Naive thymus-derived CD8-positive, alpha-beta T cell (primary cell): ENCODE measurements at regions not wholly inside any gene's neighbourhood (a gene's known extent, or its start where the extent isn't known, plus 50 kb on each side); places are given as distances from the start of the nearest gene placed in this dataset.
"Not testable (repeated sequence)": the region's sequence is repeated elsewhere in the genome, so short reads cannot be mapped to it uniquely, and the experiment has no call there.

Experiments
- ATAC-seq, 2 donors: fragments of 150-1000 bp; cut with Tn5 transposase in 1 of 2; sonication (Bioruptor Pico), chemical (Tn5 transposase) in 1 of 2; 1 replicate in 1 of 2; 2 replicates in 1 of 2; pipeline ENCODE4 v1.10.0; 2021; ENCODE audit warnings: mild to moderate bottlenecking in 2 of 2, moderate library complexity in 2 of 2
- POLR2A ChIA-PET: fragments of 350-600 bp; sonication (Branson Sonifier 250); formaldehyde crosslinking; loops from one replicate; lab custom pipeline; 2021; ENCODE audit warnings: antibody characterized with exemption; lab: Charles Lee
- DNase-seq, 10 donors: peaks; one replicate each; pipeline versions ENCODE4 v3.0.0 to v3.0.0-alpha.2; 2020 to 2022
- H3K27ac Mint-ChIP-seq, 10 donors: one replicate each; pipeline ENCODE4 v1.8.0; 2020 to 2022; ENCODE audit warnings: mild to moderate bottlenecking in 10 of 10, mixed read lengths in 10 of 10, moderate library complexity in 4 of 10, inconsistent platforms in 1 of 10
- H3K27me3 Mint-ChIP-seq, 5 donors: one replicate each; pipeline ENCODE4 v1.8.0; 2021 to 2022; ENCODE audit warnings: mixed read lengths in 5 of 5
- H3K36me3 Mint-ChIP-seq, 3 donors: one replicate each; pipeline ENCODE4 v1.8.0; 2020 to 2022; ENCODE audit warnings: mixed read lengths in 3 of 3, mild to moderate bottlenecking in 2 of 3, inconsistent platforms in 1 of 3
- H3K4me1 Mint-ChIP-seq, 4 donors: one replicate each; pipeline ENCODE4 v1.8.0; 2021 to 2022; ENCODE audit warnings: mixed read lengths in 4 of 4
- H3K4me3 Mint-ChIP-seq, 10 donors: one replicate each; pipeline ENCODE4 v1.8.0; 2020 to 2022; ENCODE audit warnings: mild to moderate bottlenecking in 10 of 10, mixed read lengths in 10 of 10, moderate library complexity in 6 of 10, inconsistent platforms in 1 of 10
- H3K9me3 Mint-ChIP-seq, 9 donors: one replicate each; pipeline ENCODE4 v1.8.0; 2020 to 2022; ENCODE audit warnings: mixed read lengths in 9 of 9, mild to moderate bottlenecking in 3 of 9, inconsistent platforms in 1 of 9, moderate library complexity in 1 of 9

DNA sequence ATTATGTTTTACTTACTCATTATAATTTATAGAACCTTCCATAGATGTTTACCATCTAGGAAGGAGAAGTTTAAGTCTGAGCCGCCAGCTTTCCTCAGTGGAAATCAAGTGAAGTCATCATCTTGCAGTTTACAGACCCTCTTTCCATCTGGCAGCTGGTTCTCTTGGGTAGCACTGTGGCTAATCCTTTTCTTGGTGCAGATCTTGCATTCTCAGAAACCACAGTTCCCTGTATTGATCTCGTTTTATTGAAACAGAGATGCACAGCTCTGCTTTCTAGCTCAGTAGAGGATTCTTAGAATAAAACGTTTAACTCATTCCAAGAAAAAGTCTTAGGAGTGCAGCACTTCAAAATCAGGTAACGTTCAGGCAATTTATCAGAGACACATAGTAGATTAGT, 1154.7 kb downstream of the FOXD4L5 start:
- H3K4me1 Mint-ChIP-seq, H3K27me3 Mint-ChIP-seq, H3K4me3 Mint-ChIP-seq, H3K9me3 Mint-ChIP-seq, DNase-seq, POLR2A ChIA-PET, H3K27ac Mint-ChIP-seq, H3K36me3 Mint-ChIP-seq, ATAC-seq: not testable (repeated sequence)

DNA sequence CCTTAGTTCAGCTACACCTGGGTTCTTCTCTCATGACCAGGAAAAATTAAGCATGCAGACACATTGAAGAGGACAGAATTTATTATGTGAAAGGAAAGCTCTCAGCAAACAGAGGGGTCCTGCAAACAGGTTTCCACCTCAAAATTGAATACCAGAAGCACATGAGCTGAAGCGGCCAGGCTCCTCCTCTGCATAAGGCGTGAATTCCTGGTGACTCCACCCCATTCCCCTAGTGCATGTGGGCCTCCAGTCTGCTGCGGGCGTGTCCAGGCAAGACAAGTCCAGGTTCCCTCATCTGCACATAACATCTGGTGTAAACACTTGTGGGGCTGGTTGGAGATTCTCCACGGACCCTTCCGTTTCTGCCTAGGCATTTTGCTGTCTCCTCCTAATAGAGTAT, 1156.4 kb downstream of the FOXD4L5 start:
- POLR2A ChIA-PET: no interaction called here
- Mint-ChIP-seq H3K4me3 (no peak overlapping the region), H3K27ac (no peak overlapping the region), H3K27me3 (peaks cover 0 to under 1% (median 0%) of the 10 kb centered on the region in 5 donors), H3K4me1 (no peaks in the 10 kb centered on the region), H3K9me3 (peaks cover 0 to 14% (median 0%) of the 10 kb centered on the region in 9 donors), H3K36me3 (peaks cover 0 to 2% (median 0%) of the 10 kb centered on the region in 3 donors)
- ATAC-seq (no peak), DNase-seq (no peak)

DNA sequence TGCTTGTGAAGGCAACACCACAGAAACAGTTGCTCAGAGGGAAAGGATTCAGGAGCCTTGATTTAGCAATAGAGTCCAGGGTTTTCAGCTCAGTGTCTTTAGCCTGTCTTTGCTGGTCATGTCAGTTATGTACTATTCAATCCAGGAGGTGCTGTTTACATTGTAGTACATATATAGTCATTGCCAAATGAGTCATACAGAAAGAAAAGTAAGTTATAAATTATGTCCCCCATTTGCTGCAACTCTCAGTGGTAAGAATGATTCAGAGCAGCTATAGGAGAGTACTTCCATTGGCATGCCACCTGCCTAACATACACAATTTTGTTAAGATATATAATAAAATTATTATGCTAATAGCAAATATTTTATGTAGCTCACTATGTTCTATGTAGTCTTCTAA, 1163.4 kb downstream of the FOXD4L5 start:
- ATAC-seq, H3K27ac Mint-ChIP-seq, H3K27me3 Mint-ChIP-seq, H3K36me3 Mint-ChIP-seq, H3K4me1 Mint-ChIP-seq, DNase-seq, H3K4me3 Mint-ChIP-seq, POLR2A ChIA-PET: not testable (repeated sequence)
- H3K9me3 Mint-ChIP-seq: peaks cover 0 to 23% (median 7%) of the 10 kb centered on the region in 9 donors

DNA sequence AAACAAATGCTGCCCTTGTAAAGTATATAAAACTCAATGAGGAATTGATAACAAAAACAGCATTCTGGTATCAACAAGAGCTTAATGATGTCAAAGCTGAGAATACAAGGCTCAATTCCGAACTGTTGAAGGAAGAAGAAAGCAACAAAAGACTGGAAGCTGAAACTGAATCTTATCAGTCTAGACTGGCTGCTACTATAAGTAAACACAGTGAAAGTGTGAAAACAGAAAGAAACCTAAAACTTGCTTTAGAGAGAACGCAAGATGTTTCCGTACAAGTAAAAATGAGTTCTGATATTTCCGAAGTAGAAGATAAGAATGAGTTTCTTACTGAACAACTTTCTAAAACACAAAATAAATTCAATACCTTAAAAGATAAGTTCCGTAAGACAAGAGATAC, 1167.7 kb downstream of the FOXD4L5 start:
- H3K36me3 Mint-ChIP-seq, H3K27me3 Mint-ChIP-seq, H3K4me1 Mint-ChIP-seq, DNase-seq, ATAC-seq, H3K4me3 Mint-ChIP-seq, POLR2A ChIA-PET, H3K27ac Mint-ChIP-seq: not testable (repeated sequence)
- peaks cover 0 to 11% (median 2%) of the 10 kb centered on the region in 9 donors for H3K9me3 Mint-ChIP-seq

DNA sequence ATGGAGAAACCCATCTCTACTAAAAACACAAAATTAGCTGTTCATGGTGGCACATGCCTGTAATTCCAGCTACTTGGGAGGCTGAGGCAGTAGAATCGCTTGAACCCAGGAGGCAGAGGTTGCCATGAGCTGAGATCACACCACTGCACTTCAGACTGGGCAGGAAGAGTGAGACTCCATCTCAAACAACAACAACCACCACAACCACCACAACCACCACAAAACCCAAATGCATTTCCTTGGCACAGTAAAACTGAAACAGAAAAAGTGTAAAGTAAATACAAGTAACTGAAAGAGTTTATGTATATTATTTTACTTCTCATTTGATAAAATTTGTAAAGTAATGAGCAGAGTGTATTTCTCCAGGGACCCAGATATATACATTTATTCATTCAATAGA, 1177.1 kb downstream of the FOXD4L5 start:
- H3K27ac Mint-ChIP-seq, H3K4me3 Mint-ChIP-seq, H3K4me1 Mint-ChIP-seq, POLR2A ChIA-PET, ATAC-seq, H3K27me3 Mint-ChIP-seq, H3K36me3 Mint-ChIP-seq, DNase-seq: not testable (repeated sequence)
- H3K9me3 Mint-ChIP-seq: peaks cover 0 to 10% (median 0%) of the 10 kb centered on the region in 9 donors

DNA sequence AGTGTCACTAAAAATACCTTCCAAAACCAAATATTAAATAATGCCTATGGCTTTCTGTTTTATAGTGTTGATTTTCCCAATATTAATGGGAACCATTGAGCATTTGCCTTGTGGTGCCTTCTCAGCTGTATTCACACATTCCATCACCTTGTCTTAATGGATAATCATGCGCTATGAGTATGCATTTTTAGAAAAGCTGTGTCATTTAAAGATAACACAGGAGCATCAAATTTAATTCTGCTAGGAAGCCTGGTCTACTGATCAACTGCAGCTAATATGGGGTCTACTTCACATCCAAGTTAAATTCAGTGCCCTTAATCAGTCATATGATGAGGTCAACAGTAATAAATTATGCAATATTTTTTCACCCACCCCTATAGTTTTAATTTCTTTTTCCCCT, 1177.8 kb downstream of the FOXD4L5 start:
- H3K27me3 Mint-ChIP-seq, H3K27ac Mint-ChIP-seq, H3K4me3 Mint-ChIP-seq, DNase-seq, H3K36me3 Mint-ChIP-seq, ATAC-seq, POLR2A ChIA-PET, H3K4me1 Mint-ChIP-seq: not testable (repeated sequence)
- peaks cover 0 to 17% (median 0%) of the 10 kb centered on the region in 9 donors for H3K9me3 Mint-ChIP-seq

DNA sequence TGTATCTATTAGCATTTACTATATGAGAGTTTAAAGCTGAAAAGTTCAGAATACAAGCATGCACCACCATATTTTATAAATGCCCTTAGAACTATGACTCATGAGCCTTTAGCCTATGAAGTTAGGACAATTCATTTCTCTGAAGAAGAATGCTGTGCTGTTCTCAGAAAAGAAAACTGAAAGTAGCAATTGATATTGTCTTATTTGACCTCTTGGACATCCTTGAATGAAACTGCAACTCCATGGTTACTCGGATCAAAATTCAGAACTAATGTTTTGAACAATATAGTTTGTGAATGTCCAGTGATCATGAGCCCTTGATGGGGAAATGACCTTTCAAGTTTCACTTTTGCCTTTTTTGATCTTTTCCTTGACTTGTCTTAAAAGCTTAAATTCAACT, 1179.8 kb downstream of the FOXD4L5 start:
- H3K27me3 Mint-ChIP-seq, DNase-seq, H3K36me3 Mint-ChIP-seq, H3K4me3 Mint-ChIP-seq, H3K27ac Mint-ChIP-seq, POLR2A ChIA-PET, H3K4me1 Mint-ChIP-seq, ATAC-seq: not testable (repeated sequence)
- H3K9me3 Mint-ChIP-seq: peaks cover 0 to 22% (median 2%) of the 10 kb centered on the region in 9 donors

DNA sequence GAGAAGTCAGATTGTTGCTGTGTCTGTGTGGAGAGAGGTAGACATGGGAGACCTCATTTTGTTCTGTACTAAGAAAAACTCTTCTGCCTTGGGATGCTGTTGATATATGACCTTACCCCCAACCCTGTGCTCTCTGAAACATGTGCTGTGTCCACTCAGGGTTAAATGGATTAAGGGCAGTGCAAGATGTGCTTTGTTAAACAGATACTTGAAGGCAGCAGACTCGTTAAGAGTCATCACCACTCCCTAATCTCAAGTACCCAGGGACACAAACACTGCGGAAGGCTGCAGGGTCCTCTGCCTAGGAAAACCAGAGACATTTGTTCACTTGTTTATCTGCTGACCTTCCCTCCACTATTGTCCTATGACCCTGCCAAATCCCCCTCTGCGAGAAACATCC, 1183.5 kb downstream of the FOXD4L5 start:
- H3K36me3 Mint-ChIP-seq, POLR2A ChIA-PET, H3K4me1 Mint-ChIP-seq, H3K27me3 Mint-ChIP-seq, H3K4me3 Mint-ChIP-seq, ATAC-seq, DNase-seq, H3K27ac Mint-ChIP-seq: not testable (repeated sequence)
- peaks cover 0 to 21% (median 12%) of the 10 kb centered on the region in 9 donors for H3K9me3 Mint-ChIP-seq

DNA sequence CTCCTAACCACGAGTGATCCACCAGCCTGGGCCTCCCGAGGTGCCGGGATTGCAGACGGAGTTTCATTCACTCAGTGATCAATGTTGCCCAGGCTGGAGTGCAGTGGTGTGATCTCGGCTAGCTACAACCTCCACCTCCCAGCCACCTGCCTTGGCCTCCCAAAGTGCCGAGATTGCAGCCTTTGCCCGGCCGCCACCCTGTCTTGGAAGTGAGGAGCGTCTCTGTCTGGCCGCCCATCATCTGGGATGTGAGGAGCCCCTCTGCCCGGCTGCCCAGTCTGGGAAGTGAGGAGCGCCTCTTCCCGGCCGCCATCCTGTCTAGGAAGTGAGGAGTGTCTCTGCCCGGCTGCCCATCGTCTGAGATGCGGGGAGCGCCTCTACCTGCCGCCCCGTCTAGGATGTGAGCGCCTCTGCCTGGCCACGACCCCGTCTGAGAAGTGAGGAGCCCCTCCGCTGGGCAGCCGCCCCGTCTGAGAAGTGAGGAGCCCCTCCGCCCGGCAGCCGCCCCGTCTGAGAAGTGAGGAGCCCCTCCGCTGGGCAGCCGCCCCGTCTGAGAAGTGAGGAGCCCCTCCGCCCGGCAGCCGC, 1184.3 kb downstream of the FOXD4L5 start:
- H3K36me3 Mint-ChIP-seq, H3K4me3 Mint-ChIP-seq, H3K27me3 Mint-ChIP-seq, H3K27ac Mint-ChIP-seq, DNase-seq, ATAC-seq, H3K4me1 Mint-ChIP-seq, POLR2A ChIA-PET: not testable (repeated sequence)
- peaks cover 0 to 21% (median 12%) of the 10 kb centered on the region in 9 donors for H3K9me3 Mint-ChIP-seq

DNA sequence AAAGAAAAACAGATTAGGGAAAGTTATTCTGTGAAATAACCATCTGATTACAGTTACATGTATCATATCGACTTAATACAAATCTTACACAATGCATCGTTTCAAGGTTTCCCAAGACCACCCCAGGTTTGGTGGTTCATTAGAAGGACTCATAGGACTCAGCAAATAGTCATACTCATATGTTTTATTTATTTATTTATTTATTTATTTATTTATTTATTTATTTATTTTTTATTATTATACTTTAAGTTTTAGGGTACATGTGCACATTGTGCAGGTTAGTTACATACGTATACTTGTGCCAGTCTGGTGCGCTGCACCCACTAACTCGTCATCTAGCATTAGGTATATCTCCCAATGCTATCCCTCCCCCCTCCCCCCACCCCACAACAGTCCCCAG, 1199.0 kb downstream of the FOXD4L5 start:
- ATAC-seq, POLR2A ChIA-PET, H3K4me3 Mint-ChIP-seq, H3K4me1 Mint-ChIP-seq, DNase-seq, H3K27ac Mint-ChIP-seq, H3K27me3 Mint-ChIP-seq, H3K36me3 Mint-ChIP-seq, H3K9me3 Mint-ChIP-seq: not testable (repeated sequence)

DNA sequence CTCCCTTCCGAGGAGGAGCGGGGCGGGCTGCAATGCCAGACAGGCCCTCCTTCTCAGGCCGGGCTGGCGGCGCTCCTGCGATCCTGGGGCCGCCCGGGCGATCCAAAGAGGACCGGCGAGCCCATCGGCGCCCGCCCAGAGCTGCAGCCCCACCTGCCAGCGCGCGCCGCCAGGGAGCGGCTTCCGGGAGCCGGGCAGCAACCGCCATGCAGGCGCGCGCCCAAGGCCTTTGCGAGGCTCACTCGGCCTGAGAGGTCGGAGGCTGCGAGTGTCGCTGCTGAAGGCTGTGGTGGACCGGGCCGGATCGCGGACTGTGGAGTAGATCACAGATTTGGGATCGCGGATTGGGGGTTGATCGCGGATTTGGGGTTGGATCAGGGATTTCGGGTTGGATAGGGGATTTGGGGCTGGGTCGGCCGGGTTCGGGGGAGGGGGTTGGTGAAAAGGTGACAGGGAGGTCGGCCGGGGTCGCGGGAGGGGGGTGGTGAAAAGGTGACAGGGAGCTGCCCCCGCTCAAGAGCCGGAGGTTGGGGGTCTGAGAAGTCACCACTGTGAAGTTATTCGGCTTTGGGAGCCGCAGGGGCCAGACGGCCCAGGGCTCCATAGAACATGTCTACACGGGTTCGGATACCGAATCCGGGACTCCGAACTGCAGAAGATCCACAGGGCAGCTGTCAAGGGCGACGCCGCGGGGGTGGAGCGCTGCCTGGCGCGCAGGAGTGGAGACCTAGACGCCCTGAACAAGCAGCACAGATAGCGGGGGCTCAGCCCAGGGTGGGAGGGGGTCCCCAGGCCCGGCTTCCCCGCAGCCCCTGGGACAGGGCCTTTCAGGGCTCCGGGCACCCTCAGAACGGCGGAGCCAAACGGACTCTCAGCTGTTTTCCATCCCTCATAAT, 1213.4 kb downstream of the FOXD4L5 start:
- H3K36me3 Mint-ChIP-seq, POLR2A ChIA-PET, H3K27me3 Mint-ChIP-seq, H3K4me1 Mint-ChIP-seq, ATAC-seq, DNase-seq, H3K27ac Mint-ChIP-seq, H3K9me3 Mint-ChIP-seq, H3K4me3 Mint-ChIP-seq: not testable (repeated sequence)

DNA sequence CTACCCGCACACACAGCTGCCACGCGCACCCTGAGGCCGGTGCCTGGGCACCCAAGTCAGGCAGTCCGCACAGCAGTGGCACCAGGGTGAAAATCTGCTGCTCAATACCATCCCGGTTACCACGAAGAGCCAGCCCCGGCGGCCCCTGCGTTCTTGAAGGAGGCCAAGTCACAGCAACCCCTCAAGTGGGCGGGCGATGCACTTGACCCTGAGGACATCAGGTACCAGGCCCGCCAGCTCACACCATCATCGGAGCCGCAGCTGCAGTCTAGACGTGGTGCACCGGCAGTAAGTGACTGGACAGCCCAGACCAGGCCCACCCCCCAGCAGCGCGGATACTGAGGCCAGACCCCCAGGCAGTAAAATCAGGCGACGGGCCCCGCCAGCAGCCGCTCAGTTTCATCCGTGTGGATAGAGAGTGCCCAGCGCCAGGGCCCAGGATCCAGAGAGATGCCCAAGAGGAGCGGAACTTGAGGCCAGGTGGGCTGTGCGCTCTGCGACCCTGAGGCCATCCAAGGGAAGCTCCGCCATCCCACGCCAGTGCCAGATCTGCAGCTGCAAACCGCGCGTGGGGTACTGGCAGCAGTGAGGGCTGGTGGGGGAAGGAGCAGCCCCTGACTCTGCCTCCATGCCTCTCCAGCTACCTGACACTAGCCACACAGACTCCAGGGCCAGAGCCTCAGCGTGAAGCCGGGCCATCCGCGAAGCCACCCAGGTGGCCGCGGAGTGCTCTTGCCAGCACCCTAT, 1214.2 kb downstream of the FOXD4L5 start:
- ATAC-seq, H3K27me3 Mint-ChIP-seq, H3K4me3 Mint-ChIP-seq, H3K4me1 Mint-ChIP-seq, H3K27ac Mint-ChIP-seq, POLR2A ChIA-PET, H3K9me3 Mint-ChIP-seq, H3K36me3 Mint-ChIP-seq, DNase-seq: not testable (repeated sequence)

DNA sequence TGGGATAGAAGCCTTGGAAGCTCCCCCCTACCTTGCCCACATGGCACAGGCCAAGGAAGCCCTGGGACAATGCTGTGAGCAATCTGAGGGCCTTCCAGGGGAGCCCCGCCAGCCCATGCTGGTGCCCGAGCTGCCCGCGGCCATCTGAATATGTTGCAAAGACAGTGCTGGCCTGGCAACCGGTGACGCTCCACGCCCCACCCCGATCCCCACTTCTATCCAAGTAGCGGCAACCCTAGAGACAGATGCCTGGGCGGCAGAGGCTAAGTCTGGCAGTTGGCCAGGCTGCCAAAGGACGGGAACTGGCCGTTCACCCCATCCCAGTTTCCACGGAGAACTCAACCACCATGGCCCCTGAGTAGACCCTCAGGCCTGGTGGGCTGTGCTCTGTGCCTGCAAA, 1214.9 kb downstream of the FOXD4L5 start:
- H3K4me3 Mint-ChIP-seq, ATAC-seq, H3K36me3 Mint-ChIP-seq, H3K27me3 Mint-ChIP-seq, H3K27ac Mint-ChIP-seq, H3K4me1 Mint-ChIP-seq, POLR2A ChIA-PET, DNase-seq: not testable (repeated sequence)
- H3K9me3 Mint-ChIP-seq: peaks cover 0 to 11% (median 3%) of the 10 kb centered on the region in 9 donors
